ENCODE measurements at regions not wholly inside any gene's neighbourhood (a gene's known extent, or its start where the extent isn't known, plus 50 kb on each side); places are given as distances from the start of the nearest gene placed in this dataset.
A peak's percentile ranks its signal among the peaks of the same experiment; 100 is the strongest.

DNA sequence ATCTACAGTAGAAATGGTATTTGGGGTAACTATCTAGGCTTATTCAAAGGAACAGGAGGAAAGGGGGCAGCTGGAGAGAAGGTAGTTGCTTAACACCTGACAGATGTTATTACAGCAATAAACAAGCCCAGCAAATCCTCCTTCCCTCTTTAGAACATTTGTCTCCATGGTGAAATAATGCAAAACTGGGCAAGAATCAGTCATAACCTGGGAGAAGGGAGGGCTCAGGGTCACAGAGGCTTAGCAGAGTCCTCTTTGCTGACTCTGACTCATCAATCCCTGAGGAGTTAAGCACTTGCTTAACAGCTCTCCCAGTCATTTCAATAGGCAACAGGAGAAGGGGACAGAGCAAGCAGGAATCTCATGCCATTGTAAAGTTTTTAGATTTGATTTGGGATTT lies 230.3 kb downstream of the IBTK start:
- Histone ChIP-seq H4K5ac (ENCODE audit: insufficient read length, low read depth, low read length) (no peak overlapping the region), H3K18ac (ENCODE audit: insufficient read length, low read depth, low read length) (no peak overlapping the region), H3K9ac (ENCODE audit: extremely low read depth, insufficient read length, low read length) (no peak overlapping the region), H2BK120ac (ENCODE audit: low read depth, low read length, poor library complexity, severe bottlenecking) (no peak overlapping the region), H4K8ac (replicated peaks; ENCODE audit: insufficient read length, low read depth, low read length) (no peak overlapping the region), H2BK20ac (ENCODE audit: low read depth, low read length, poor library complexity, severe bottlenecking) (no peak overlapping the region), H3K27me3 (ENCODE audit: insufficient read depth, low read length) (no peaks in the 10 kb centered on the region), H2BK5ac (ENCODE audit: insufficient read length, low read length) (no peak overlapping the region), H3K14ac (ENCODE audit: insufficient read depth, low read length) (no peak overlapping the region), H2BK12ac (ENCODE audit: insufficient read length, low read depth, low read length) (no peak overlapping the region), H3T11ph (ENCODE audit: low read length) (no peak overlapping the region), H3K4me1 (ENCODE audit: insufficient read depth, low read length) (no peaks in the 10 kb centered on the region), H2AFZ (ENCODE audit: low read length) (no peak overlapping the region), H3K27ac (ENCODE audit: insufficient read length, low read depth, low read length) (no peak overlapping the region), H3K4me2 (ENCODE audit: insufficient read depth, insufficient read length, low read length) (no peak overlapping the region), H2BK15ac (ENCODE audit: low read depth, low read length) (no peak overlapping the region), H3K79me1 (ENCODE audit: insufficient read depth, low read depth, low read length, poor library complexity, severe bottlenecking) (no peaks in the 10 kb centered on the region), H3K4ac (ENCODE audit: low read depth, low read length) (no peak overlapping the region), H3K23ac (ENCODE audit: insufficient read length, low read depth, low read length) (no peak overlapping the region), H3K9me3 (ENCODE audit: control insufficient read depth, low read depth, low read length) (no peaks in the 10 kb centered on the region), H2AK5ac (ENCODE audit: insufficient read length, low read length) (no peak overlapping the region), H4K91ac (ENCODE audit: insufficient read length, low read depth, low read length) (no peak overlapping the region), H3K56ac (ENCODE audit: insufficient read length, low read depth, low read length) (no peak overlapping the region), H3K23me2 (ENCODE audit: insufficient read length, low read depth, low read length, poor library complexity, severe bottlenecking) (no peaks in the 10 kb centered on the region), H4K20me1 (ENCODE audit: control insufficient read depth, insufficient read depth, insufficient read length) (no peaks in the 10 kb centered on the region), H3K79me2 (ENCODE audit: insufficient read depth, low read length) (no peaks in the 10 kb centered on the region)
- H3K36me3 Mint-ChIP-seq (ENCODE audit: insufficient read depth in 1 of 3, low read depth in 3 of 3): no peaks in the 10 kb centered on the region
- no peaks in the 10 kb centered on the region for H3K27me3 Mint-ChIP-seq (ENCODE audit: low read depth)
- peak overlapping the region in 1 of 3 experiments; percentile 12; a peak in 1 of 7 replicates for H3K27ac Mint-ChIP-seq
- no peaks in the 10 kb centered on the region for H3K9me3 Mint-ChIP-seq
- no peak overlapping the region for H3K4me3 Mint-ChIP-seq
- TF ChIP-seq, protein P1, sequence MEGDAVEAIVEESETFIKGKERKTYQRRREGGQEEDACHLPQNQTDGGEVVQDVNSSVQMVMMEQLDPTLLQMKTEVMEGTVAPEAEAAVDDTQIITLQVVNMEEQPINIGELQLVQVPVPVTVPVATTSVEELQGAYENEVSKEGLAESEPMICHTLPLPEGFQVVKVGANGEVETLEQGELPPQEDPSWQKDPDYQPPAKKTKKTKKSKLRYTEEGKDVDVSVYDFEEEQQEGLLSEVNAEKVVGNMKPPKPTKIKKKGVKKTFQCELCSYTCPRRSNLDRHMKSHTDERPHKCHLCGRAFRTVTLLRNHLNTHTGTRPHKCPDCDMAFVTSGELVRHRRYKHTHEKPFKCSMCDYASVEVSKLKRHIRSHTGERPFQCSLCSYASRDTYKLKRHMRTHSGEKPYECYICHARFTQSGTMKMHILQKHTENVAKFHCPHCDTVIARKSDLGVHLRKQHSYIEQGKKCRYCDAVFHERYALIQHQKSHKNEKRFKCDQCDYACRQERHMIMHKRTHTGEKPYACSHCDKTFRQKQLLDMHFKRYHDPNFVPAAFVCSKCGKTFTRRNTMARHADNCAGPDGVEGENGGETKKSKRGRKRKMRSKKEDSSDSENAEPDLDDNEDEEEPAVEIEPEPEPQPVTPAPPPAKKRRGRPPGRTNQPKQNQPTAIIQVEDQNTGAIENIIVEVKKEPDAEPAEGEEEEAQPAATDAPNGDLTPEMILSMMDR (conservative IDR thresholded peaks at IDR 0.05): no peak
- peaks cover 4 to 6% of the 10 kb centered on the region in 2 experiments; a peak in 3 of 4 replicates for H3K4me1 Mint-ChIP-seq
- peak; percentile 45 for DNase-seq

Measured in H9 (cell line).